Esophagus squamous epithelium (tissue), 5 donors: ENCODE measurements at regions not wholly inside any gene's neighbourhood (a gene's known extent, or its start where the extent isn't known, plus 50 kb on each side); places are given as distances from the start of the nearest gene placed in this dataset.

Experiments
- DNase-seq: peaks from one replicate; lab custom pipeline; 2025; lab: John Stamatoyannopoulos, UW
- H3K27ac ChIP-seq, 4 donors: fragments of 200-600 bp; sonication (generic); one replicate each; pipeline ENCODE4 v1.5.1; 2016 to 2019; ENCODE audit warnings: mild to moderate bottlenecking in 1 of 4
- H3K27me3 ChIP-seq, 4 donors: fragments of 200-600 bp; sonication (generic); 1 replicate in 3 of 4; 2 replicates in 1 of 4; pipeline versions ENCODE4 v1.5.1 to v1.6.0; 2017 to 2021; ENCODE audit warnings: antibody characterized with exemption in 1 of 4
- H3K36me3 ChIP-seq, 3 donors: fragments of 200-600 bp; sonication (generic); one replicate each; pipeline ENCODE4 v1.5.1; 2016 to 2019
- H3K4me1 ChIP-seq, 3 donors: fragments of 200-600 bp; sonication (generic); one replicate each; pipeline ENCODE4 v1.5.1; 2017 to 2019
- H3K4me3 ChIP-seq, 4 donors: fragments of 200-600 bp; sonication (generic); 1 replicate in 3 of 4; 2 replicates in 1 of 4; pipeline ENCODE4 v1.5.1; 2016 to 2019; ENCODE audit warnings: mild to moderate bottlenecking in 2 of 4, moderate library complexity in 1 of 4
- H3K9me3 ChIP-seq, 3 donors: fragments of 200-600 bp; sonication (generic); one replicate each; pipeline ENCODE4 v1.5.1; 2016 to 2019
- POLR2A ChIP-seq, 4 donors: fragments of 450-650 bp; IDR thresholded peaks; one replicate each; pipeline ENCODE4 v1.6.1; 2017; ENCODE audit warnings: antibody characterized with exemption in 4 of 4, mild to moderate bottlenecking in 4 of 4, moderate library complexity in 3 of 4
- WGBS, 2 donors: methylation state at CpG; one replicate each; pipeline ENCODE4 v1.1.5; 2018; 5-methylcytosine and 5-hydroxymethylcytosine counted together
- intact Hi-C: fragments of 100-400 bp; cut with DNase I; formaldehyde crosslinking; loops from one replicate; pipeline ENCODE4 v1.15.0; 2022
- TF ChIP-seq, protein P1 (sequence below), 6 experiments: fragments of 450-650 bp in 4 of 6; fragments of 200-600 bp in 2 of 6; sonication (generic) in 2 of 6; IDR thresholded peaks; one replicate each; pipeline ENCODE4 v1.5.1; 2016 to 2019; ENCODE audit warnings: antibody characterized with exemption in 6 of 6, mild to moderate bottlenecking in 4 of 6, moderate library complexity in 4 of 6
- donor health status: DM: yes; HTN: yes; CAD: no.

GRCh38 chr6:145233955-145234354, 501.4 kb downstream of the EPM2A start:
- H3K9me3 ChIP-seq = no peaks in the 10 kb centered on the region
- no peaks in the 10 kb centered on the region for H3K4me1 ChIP-seq
- TF ChIP-seq, protein P1, sequence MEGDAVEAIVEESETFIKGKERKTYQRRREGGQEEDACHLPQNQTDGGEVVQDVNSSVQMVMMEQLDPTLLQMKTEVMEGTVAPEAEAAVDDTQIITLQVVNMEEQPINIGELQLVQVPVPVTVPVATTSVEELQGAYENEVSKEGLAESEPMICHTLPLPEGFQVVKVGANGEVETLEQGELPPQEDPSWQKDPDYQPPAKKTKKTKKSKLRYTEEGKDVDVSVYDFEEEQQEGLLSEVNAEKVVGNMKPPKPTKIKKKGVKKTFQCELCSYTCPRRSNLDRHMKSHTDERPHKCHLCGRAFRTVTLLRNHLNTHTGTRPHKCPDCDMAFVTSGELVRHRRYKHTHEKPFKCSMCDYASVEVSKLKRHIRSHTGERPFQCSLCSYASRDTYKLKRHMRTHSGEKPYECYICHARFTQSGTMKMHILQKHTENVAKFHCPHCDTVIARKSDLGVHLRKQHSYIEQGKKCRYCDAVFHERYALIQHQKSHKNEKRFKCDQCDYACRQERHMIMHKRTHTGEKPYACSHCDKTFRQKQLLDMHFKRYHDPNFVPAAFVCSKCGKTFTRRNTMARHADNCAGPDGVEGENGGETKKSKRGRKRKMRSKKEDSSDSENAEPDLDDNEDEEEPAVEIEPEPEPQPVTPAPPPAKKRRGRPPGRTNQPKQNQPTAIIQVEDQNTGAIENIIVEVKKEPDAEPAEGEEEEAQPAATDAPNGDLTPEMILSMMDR (IDR thresholded peaks at IDR 0.05) = no peak
- TF ChIP-seq POLR2A (IDR thresholded peaks at IDR 0.05) = no peak
- H3K27ac ChIP-seq = no peak overlapping the region
- intact Hi-C loops = no loop called here
- no peaks in the 10 kb centered on the region for H3K27me3 ChIP-seq
- no peaks in the 10 kb centered on the region for H3K36me3 ChIP-seq
- WGBS, 2 donors = 50 to 73% methylated on average over 2 of the region's 2 CpGs
- no peak overlapping the region for H3K4me3 ChIP-seq
- no peak for DNase-seq

DNA sequence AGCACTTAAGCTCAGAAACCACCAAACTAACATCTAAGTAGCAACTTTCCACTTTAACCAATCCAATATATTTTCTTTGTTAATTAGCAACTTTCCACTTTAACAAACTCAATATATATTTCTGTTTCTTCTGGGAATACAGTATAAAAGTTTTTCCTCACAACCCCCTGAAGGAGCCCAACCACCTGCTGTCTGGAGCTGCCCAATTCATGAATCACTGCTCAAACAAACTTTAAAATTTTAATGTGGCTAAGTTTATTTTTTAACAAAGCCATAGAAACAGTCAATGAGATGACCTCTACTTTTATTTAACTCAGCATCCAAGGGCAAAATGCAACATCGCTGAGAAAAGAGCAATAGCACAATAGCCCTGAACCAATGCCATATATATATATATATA, 500.1 kb downstream of the EPM2A start:
- 61 to 82% methylated on average over 1 of the region's 1 CpG for WGBS, 2 donors
- Histone ChIP-seq H3K27ac (no peak overlapping the region), H3K4me3 (no peak overlapping the region), H3K9me3 (no peaks in the 10 kb centered on the region), H3K36me3 (no peaks in the 10 kb centered on the region), H3K27me3 (no peaks in the 10 kb centered on the region), H3K4me1 (no peaks in the 10 kb centered on the region)
- no peak for TF ChIP-seq POLR2A (IDR thresholded peaks at IDR 0.05)
- TF ChIP-seq, protein P1 (IDR thresholded peaks at IDR 0.05) = no peak
- intact Hi-C loops = no loop called here
- no peak for DNase-seq

- intact Hi-C loops = no loop called here
- Histone ChIP-seq H3K4me1 (no peaks in the 10 kb centered on the region), H3K27me3 (no peaks in the 10 kb centered on the region), H3K9me3 (no peaks in the 10 kb centered on the region), H3K36me3 (no peaks in the 10 kb centered on the region), H3K4me3 (no peak overlapping the region), H3K27ac (no peak overlapping the region)
- DNase-seq = no peak
- TF ChIP-seq, protein P1 (IDR thresholded peaks at IDR 0.05) = no peak
- TF ChIP-seq POLR2A (IDR thresholded peaks at IDR 0.05) = no peak
Measured at GRCh38 chr6:145238787-145239186, 496.5 kb downstream of the EPM2A start.

DNA sequence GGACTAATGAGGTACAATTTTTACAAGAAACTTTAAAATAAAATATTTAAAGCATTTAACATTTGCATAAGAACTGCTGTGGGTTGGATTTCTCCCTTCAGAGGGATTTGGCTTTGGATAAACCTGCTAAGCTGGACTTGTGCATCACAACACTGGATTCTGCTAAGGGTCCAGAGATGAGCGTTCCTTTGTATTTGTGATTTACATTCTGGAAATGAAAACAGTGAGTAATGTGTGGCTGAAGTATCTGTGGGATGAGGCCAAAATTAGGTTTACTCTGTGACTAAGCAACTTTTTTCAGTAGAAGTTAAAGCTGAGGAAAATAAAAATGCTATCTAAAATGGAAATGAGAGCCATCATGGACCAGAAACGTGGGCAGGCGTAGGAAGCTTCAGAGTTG, 494.3 kb downstream of the EPM2A start:
- 42 to 60% methylated on average over 3 of the region's 3 CpGs for WGBS, 2 donors
- intact Hi-C loops = no loop called here
- TF ChIP-seq, protein P1 (IDR thresholded peaks at IDR 0.05) = no peak
- no peak for DNase-seq
- H3K27me3 ChIP-seq = no peaks in the 10 kb centered on the region
- no peaks in the 10 kb centered on the region for H3K9me3 ChIP-seq
- H3K4me1 ChIP-seq = no peaks in the 10 kb centered on the region
- H3K36me3 ChIP-seq = no peaks in the 10 kb centered on the region
- H3K27ac ChIP-seq = no peak overlapping the region
- H3K4me3 ChIP-seq = no peak overlapping the region

GRCh38 chr6:145241721-145242120, 493.6 kb downstream of the EPM2A start:
- TF ChIP-seq POLR2A (IDR thresholded peaks at IDR 0.05) = no peak
- TF ChIP-seq, protein P1 (IDR thresholded peaks at IDR 0.05) = no peak
- DNase-seq = no peak
- Histone ChIP-seq H3K4me3 (no peak overlapping the region), H3K36me3 (no peaks in the 10 kb centered on the region), H3K27me3 (no peaks in the 10 kb centered on the region), H3K27ac (no peak overlapping the region), H3K9me3 (no peaks in the 10 kb centered on the region), H3K4me1 (no peaks in the 10 kb centered on the region)
- intact Hi-C loops = no loop called here
- WGBS, 2 donors = 48 to 51% methylated on average over 3 of the region's 3 CpGs
